ENCODE measurements at regions not wholly inside any gene's neighbourhood (a gene's known extent, or its start where the extent isn't known, plus 50 kb on each side); places are given as distances from the start of the nearest gene placed in this dataset.
A peak's percentile ranks its signal among the peaks of the same experiment; 100 is the strongest.

- Histone ChIP-seq H3K9me3 (no peaks in the 10 kb centered on the region), H3K4me1 (peaks cover 0 to 12% of the 10 kb centered on the region in 2 donors), H3K27me3 (no peaks in the 10 kb centered on the region), H3K27ac (no peak overlapping the region), H3K4me3 (no peak overlapping the region), H3K36me3 (no peaks in the 10 kb centered on the region)
- DNase-seq (no peak), ATAC-seq (no peak)
- TF ChIP-seq CTCF (IDR thresholded peaks at IDR 0.05) = no peak
- intact Hi-C loops (cut with DNase I) = no loop called here
Observed at GRCh38 chr19:28481674-28482073, 731.3 kb downstream of the UQCRFS1 start.

GRCh38 chr19:28475525-28475924 lies 737.4 kb downstream of the UQCRFS1 start:
- ATAC-seq (peak; percentile 20), DNase-seq (no peak)
- no peak overlapping the region for H3K27ac ChIP-seq
- intact Hi-C loops (cut with DNase I) = no loop called here
- TF ChIP-seq CTCF (IDR thresholded peaks at IDR 0.05) = no peak
- H3K9me3 ChIP-seq = no peaks in the 10 kb centered on the region
- H3K4me1 ChIP-seq = peaks cover 0 to 18% of the 10 kb centered on the region in 2 donors
- H3K36me3 ChIP-seq = no peaks in the 10 kb centered on the region
- H3K27me3 ChIP-seq = no peaks in the 10 kb centered on the region
- no peak overlapping the region for H3K4me3 ChIP-seq

- Histone ChIP-seq H3K4me3 (no peak overlapping the region), H3K9me3 (no peaks in the 10 kb centered on the region), H3K36me3 (no peaks in the 10 kb centered on the region), H3K4me1 (peaks cover 0 to 22% of the 10 kb centered on the region in 2 donors), H3K27ac (peak overlapping the region in 1 of 2 donors; percentile 55), H3K27me3 (peaks cover 0 to 7% of the 10 kb centered on the region in 2 donors)
- DNase-seq (peak in 3 of 4 donors; percentile 27 to 80 (median 69)), ATAC-seq (peak; percentile 71)
- no peak for TF ChIP-seq CTCF (IDR thresholded peaks at IDR 0.05)
- intact Hi-C loops (cut with DNase I) = no loop called here
Observed at GRCh38 chr19:28472843-28473242, 740.1 kb downstream of the UQCRFS1 start.

GRCh38 chr19:28471731-28472510 lies 741.0 kb downstream of the UQCRFS1 start:
- DNase-seq (no peak), ATAC-seq (no peak)
- H3K9me3 ChIP-seq = no peaks in the 10 kb centered on the region
- H3K4me3 ChIP-seq = no peak overlapping the region
- H3K27ac ChIP-seq = peak overlapping the region in 1 of 2 donors; percentile 55
- intact Hi-C loops (cut with DNase I) = no loop called here
- no peaks in the 10 kb centered on the region for H3K36me3 ChIP-seq
- peaks cover 0 to 22% of the 10 kb centered on the region in 2 donors for H3K4me1 ChIP-seq
- TF ChIP-seq CTCF (IDR thresholded peaks at IDR 0.05) = no peak
- peaks cover 0 to 14% of the 10 kb centered on the region in 2 donors for H3K27me3 ChIP-seq

- DNase-seq = no peak
- Histone ChIP-seq H3K4me1 (peaks cover 0 to 22% of the 10 kb centered on the region in 2 donors), H3K36me3 (no peaks in the 10 kb centered on the region), H3K4me3 (no peak overlapping the region), H3K27ac (no peak overlapping the region), H3K9me3 (no peaks in the 10 kb centered on the region), H3K27me3 (peaks cover 0 to 20% of the 10 kb centered on the region in 2 donors)
- intact Hi-C loops (cut with DNase I) = no loop called here
- no peak for ATAC-seq
- no peak for TF ChIP-seq CTCF (IDR thresholded peaks at IDR 0.05)
Observed at GRCh38 chr19:28469544-28469943, 743.4 kb downstream of the UQCRFS1 start.

Data from left lung (tissue), 4 donors.